NCI-H69 (cell line): ENCODE measurements at regions not wholly inside any gene's neighbourhood (a gene's known extent, or its start where the extent isn't known, plus 50 kb on each side); places are given as distances from the start of the nearest gene placed in this dataset.

Experiments used
- DNase-seq: peaks from one replicate; lab custom pipeline; 2025; lab: John Stamatoyannopoulos, UW

DNA sequence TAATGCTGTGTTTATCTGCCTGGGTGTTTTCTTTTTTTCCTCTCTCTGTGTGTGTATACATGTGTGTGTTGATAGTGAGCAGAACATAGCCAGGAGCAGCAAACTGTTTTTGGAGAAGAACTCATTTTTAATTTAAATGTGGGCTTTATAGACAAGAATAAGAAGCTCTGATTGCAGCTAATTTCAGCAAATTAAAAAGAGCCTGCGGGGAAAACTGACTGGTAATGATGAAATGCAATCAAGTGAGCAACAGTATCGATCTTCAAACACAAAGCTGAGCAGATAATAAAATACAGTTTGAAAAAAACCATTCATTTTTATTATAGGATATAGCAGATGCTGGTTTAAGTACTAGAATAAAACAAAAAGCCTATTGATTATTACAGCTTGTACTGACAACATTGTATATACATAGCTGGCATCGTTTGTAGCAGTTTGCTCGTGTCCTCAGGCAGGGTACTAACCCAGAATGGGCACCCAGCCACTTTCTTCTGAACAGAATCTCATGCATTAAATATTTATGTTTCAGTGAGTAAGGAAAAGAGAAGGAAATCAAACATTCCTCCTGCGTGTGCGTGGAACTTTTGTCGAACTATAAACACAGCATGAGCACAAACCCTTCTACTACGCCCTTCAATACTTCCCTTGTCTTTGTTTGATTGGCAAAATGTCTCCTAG, 73.5 kb upstream of the ZFP42 start:
- DNase-seq: no peak

DNA sequence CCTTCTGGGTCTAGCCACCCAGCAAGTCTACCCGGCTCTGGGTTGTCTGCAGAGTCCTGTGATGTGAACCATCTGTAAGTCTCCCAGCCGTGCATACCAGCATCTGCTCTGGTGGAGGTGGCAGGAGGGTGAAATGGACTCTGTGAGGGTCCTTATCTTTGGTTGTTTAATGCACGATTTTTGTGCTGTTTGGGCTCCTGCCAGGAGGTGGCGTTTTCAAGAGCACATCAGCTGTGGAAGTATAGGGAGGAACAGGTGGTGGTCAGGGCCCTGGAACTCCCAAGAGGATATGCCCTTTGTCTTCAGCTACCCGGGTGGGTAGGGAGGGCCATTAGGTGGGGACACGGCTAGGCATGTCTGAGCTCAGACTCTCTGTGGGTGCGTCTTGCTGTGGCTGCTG, 66.5 kb upstream of the ZFP42 start:
- DNase-seq: peak; percentile 21

DNA sequence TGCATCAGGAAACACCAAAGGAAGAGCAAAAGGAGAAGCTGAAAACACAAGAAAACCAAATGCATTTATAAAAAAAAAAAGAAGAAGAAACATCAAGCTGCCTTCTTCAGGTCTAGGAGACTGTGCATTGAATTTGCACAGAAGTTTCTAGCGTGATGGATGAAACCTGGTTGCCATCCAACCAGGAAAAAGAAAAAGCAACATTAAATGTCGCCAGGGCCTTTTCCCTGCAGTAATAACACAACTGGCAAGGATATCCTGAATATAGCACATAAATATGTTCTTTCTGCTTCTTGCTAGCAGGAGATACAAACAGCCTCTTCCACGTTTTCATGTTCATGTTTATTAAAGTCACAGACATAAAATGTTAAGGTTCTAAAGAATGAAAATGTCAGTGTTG, 60.8 kb upstream of the ZFP42 start:
- DNase-seq: no peak

- DNase-seq: peak; percentile 38
Observed at GRCh38 chr4:187937557-187937956, 58.0 kb upstream of the ZFP42 start.

- DNase-seq: no peak
Observed at GRCh38 chr4:187940299-187940698, 55.3 kb upstream of the ZFP42 start.

- no peak for DNase-seq
Observed at GRCh38 chr4:187942968-187943367, 52.6 kb upstream of the ZFP42 start.

DNA sequence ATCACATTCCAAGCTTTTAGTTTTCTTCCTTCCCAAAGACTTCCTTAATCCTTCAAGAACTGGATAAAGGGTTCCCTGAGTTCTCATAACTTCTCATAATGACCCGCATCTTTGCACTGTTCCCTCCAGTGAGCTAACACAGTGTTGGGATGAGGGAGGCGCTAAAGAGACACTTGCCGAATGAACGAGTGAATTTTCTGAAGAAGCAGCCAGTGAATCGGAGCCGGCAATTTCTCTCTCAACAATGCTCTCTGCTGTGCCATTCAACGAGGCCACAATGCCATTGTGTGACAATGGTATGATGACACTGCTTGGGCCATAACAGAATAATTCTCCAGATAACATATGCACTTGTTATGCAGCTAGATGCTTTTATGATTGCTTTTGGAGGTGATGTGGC, 51.4 kb upstream of the ZFP42 start:
- DNase-seq: no peak
